ENCODE measurements at regions not wholly inside any gene's neighbourhood (a gene's known extent, or its start where the extent isn't known, plus 50 kb on each side); places are given as distances from the start of the nearest gene placed in this dataset.

GRCh38 chr15:35290301-35290721 lies 205.2 kb upstream of the NANOGP8 start (continued):
- TF ChIP-seq ZNF462 (CRISPR knock-in tag; IDR thresholded peaks at IDR 0.05) (no peak), CTCF (conservative IDR thresholded peaks at IDR 0.05; ENCODE audit: low read depth in 2 of 2) (no peak), POLR2AphosphoS5 (IDR thresholded peaks at IDR 0.05; ENCODE audit: low read depth) (no peak), ZNF331 (CRISPR knock-in tag; IDR thresholded peaks at IDR 0.05; ENCODE audit: low read depth) (no peak), EZH2 (IDR thresholded peaks at IDR 0.05; ENCODE audit: low read depth, unreplicated experiment) (no peak)

GRCh38 chr15:35289024-35289617 lies 204.0 kb upstream of the NANOGP8 start:
- H4K20me1 ChIP-seq (replicated peaks; ENCODE audit: insufficient read depth) = no peaks in the 10 kb centered on the region
- no peaks in the 10 kb centered on the region for H3F3A ChIP-seq (replicated peaks; ENCODE audit: low read depth)
- no peaks in the 10 kb centered on the region for H3K27me3 ChIP-seq (ENCODE audit: insufficient read depth)
- no peak overlapping the region for H3K4me3 ChIP-seq
- no peaks in the 10 kb centered on the region for H3K9me2 ChIP-seq (ENCODE audit: insufficient read depth)
- no peaks in the 10 kb centered on the region for H3K36me3 ChIP-seq (ENCODE audit: insufficient read depth)
- no peak overlapping the region for H3K4me3 Mint-ChIP-seq
- no peak overlapping the region for H3K27ac Mint-ChIP-seq
- H3K4me1 Mint-ChIP-seq = peaks cover 3% of the 10 kb centered on the region; the same call in 1 of the 3 replicates
- H3K79me2 ChIP-seq (replicated peaks; ENCODE audit: insufficient read depth) = no peaks in the 10 kb centered on the region
- H3K27me3 Mint-ChIP-seq (ENCODE audit: insufficient read depth, low read depth, poor library complexity) = no peaks in the 10 kb centered on the region
- no peak overlapping the region for H3K4me2 ChIP-seq
- no peak overlapping the region for H2AFZ ChIP-seq
- DNase-seq (ENCODE audit: low spot score) (peak; percentile 79), ATAC-seq (peak; percentile 72; the same call in 2 of the 3 replicates)
- no peak overlapping the region for H3K27ac ChIP-seq (ENCODE audit: low read depth)
- TF ChIP-seq CTCF (conservative IDR thresholded peaks at IDR 0.05; ENCODE audit: low read depth in 2 of 2) (peak; percentile 82 to 92), NANOG (IDR thresholded peaks at IDR 0.05; ENCODE audit: borderline replicate concordance) (no peak), ETS1 (IDR thresholded peaks at IDR 0.05) (no peak)
- peaks cover 3% of the 10 kb centered on the region; the same call in 2 of the 3 replicates for H3K36me3 Mint-ChIP-seq (ENCODE audit: low read depth)
- no peaks in the 10 kb centered on the region for H3K4me1 ChIP-seq (ENCODE audit: insufficient read depth)
- H3K9me3 Mint-ChIP-seq = no peaks in the 10 kb centered on the region; the same call in 2 of the 3 replicates
